ENCODE measurements at regions not wholly inside any gene's neighbourhood (a gene's known extent, or its start where the extent isn't known, plus 50 kb on each side); places are given as distances from the start of the nearest gene placed in this dataset.

DNA sequence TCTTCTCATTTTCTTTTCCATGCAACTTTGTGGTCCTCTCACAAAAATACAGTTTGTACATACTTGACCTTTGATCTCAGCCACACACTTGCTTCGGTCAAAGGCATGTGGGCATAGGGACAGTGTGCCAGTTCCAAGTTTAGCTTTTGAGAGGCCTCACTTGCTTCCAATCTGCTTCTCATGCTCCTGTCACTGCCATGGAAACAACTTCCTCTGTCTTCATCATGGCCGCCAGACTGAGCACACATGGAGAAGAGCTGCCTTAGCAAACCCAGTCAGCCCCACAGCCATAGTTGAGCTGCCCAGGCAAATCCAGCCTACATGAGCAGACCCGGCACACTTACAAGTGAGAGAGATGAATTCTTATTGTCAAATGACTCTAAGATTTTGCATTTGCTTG lies 138.2 kb upstream of the TUSC1 start (continued):
- TF ChIP-seq, protein P1, sequence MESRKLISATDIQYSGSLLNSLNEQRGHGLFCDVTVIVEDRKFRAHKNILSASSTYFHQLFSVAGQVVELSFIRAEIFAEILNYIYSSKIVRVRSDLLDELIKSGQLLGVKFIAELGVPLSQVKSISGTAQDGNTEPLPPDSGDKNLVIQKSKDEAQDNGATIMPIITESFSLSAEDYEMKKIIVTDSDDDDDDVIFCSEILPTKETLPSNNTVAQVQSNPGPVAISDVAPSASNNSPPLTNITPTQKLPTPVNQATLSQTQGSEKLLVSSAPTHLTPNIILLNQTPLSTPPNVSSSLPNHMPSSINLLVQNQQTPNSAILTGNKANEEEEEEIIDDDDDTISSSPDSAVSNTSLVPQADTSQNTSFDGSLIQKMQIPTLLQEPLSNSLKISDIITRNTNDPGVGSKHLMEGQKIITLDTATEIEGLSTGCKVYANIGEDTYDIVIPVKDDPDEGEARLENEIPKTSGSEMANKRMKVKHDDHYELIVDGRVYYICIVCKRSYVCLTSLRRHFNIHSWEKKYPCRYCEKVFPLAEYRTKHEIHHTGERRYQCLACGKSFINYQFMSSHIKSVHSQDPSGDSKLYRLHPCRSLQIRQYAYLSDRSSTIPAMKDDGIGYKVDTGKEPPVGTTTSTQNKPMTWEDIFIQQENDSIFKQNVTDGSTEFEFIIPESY (IDR thresholded peaks at IDR 0.05; ENCODE audit: borderline replicate concordance, low read depth), result no peak
- no peak for TF ChIP-seq SIN3A (IDR thresholded peaks at IDR 0.05; ENCODE audit: borderline replicate concordance, low read depth, low read length)
- TF ChIP-seq FOXM1 (IDR thresholded peaks at IDR 0.05; ENCODE audit: low read depth), result no peak
- TF ChIP-seq, protein P2, sequence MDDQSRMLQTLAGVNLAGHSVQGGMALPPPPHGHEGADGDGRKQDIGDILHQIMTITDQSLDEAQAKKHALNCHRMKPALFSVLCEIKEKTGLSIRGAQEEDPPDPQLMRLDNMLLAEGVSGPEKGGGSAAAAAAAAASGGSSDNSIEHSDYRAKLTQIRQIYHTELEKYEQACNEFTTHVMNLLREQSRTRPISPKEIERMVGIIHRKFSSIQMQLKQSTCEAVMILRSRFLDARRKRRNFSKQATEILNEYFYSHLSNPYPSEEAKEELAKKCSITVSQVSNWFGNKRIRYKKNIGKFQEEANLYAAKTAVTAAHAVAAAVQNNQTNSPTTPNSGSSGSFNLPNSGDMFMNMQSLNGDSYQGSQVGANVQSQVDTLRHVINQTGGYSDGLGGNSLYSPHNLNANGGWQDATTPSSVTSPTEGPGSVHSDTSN (IDR thresholded peaks at IDR 0.05), result no peak
- no peak for TF ChIP-seq NRF1 (IDR thresholded peaks at IDR 0.05; ENCODE audit: low read depth, low read length)
- TF ChIP-seq TCF12 (IDR thresholded peaks at IDR 0.05), result no peak

DNA sequence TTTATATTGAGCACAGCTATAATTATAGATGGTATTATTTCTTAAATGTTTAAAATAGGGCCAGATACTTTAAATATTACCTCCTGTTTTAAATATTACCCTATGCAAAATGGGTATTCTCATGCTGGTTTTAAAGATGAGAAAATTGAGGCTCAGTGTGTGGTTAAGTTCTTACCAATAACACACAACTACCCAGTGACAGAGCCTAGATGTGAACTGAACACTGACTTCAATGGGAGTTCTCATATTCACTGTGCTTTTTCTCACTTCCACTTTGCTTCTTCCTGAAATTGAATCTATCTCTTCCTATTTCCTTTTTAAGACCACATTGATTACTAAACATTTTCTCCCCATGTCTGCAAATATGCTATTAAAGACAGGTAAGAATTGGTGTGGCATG lies 135.8 kb upstream of the TUSC1 start:
- H3K9me3 ChIP-seq, result no peaks in the 10 kb centered on the region
- H3K36me3 ChIP-seq (replicated peaks in 1 of 2; ENCODE audit: control insufficient read depth in 1 of 2, insufficient read depth in 2 of 2, low read length in 1 of 2), result no peaks in the 10 kb centered on the region
- no peak overlapping the region for H3K4me2 ChIP-seq
- H3K9ac ChIP-seq, result no peak overlapping the region
- TF ChIP-seq SMC3 (IDR thresholded peaks at IDR 0.05; ENCODE audit: low read depth, low read length) (no peak), FOSL2 (IDR thresholded peaks at IDR 0.05; ENCODE audit: borderline replicate concordance, low read depth) (no peak), JUND (IDR thresholded peaks at IDR 0.05) (no peak), NFIC (IDR thresholded peaks at IDR 0.05; ENCODE audit: borderline replicate concordance) (no peak), MEF2A (IDR thresholded peaks at IDR 0.05; ENCODE audit: borderline replicate concordance, low read depth) (no peak), GATA2 (CRISPR knock-in tag; IDR thresholded peaks at IDR 0.05) (no peak), CHD2 (IDR thresholded peaks at IDR 0.05; ENCODE audit: low read length, partially characterized antibody) (no peak)
- TF ChIP-seq, protein P3, sequence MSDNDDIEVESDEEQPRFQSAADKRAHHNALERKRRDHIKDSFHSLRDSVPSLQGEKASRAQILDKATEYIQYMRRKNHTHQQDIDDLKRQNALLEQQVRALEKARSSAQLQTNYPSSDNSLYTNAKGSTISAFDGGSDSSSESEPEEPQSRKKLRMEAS (IDR thresholded peaks at IDR 0.05; ENCODE audit: low read depth), result no peak
- TF ChIP-seq, protein P4, sequence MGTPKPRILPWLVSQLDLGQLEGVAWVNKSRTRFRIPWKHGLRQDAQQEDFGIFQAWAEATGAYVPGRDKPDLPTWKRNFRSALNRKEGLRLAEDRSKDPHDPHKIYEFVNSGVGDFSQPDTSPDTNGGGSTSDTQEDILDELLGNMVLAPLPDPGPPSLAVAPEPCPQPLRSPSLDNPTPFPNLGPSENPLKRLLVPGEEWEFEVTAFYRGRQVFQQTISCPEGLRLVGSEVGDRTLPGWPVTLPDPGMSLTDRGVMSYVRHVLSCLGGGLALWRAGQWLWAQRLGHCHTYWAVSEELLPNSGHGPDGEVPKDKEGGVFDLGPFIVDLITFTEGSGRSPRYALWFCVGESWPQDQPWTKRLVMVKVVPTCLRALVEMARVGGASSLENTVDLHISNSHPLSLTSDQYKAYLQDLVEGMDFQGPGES (IDR thresholded peaks at IDR 0.05; ENCODE audit: low read depth, low read length), result no peak
- no peaks in the 10 kb centered on the region for H3K79me2 ChIP-seq (ENCODE audit: insufficient read depth)
- no peak for DNase-seq
- POLR2A ChIA-PET, result no interaction called here
- CTCF ChIA-PET, result no interaction called here
- no peaks in the 10 kb centered on the region for H3K27me3 ChIP-seq (ENCODE audit: insufficient read depth)
- no peaks in the 10 kb centered on the region for H4K20me1 ChIP-seq (ENCODE audit: insufficient read depth)
- H3F3A ChIP-seq (replicated peaks; ENCODE audit: insufficient read depth), result no peaks in the 10 kb centered on the region
- H3K4me1 ChIP-seq (ENCODE audit: control insufficient read depth in 1 of 2, insufficient read depth in 2 of 2, low read depth in 1 of 2, low read length in 1 of 2), result no peaks in the 10 kb centered on the region
- no peaks in the 10 kb centered on the region for H3K9me2 ChIP-seq
- H3K27ac ChIP-seq (ENCODE audit: low read depth in 2 of 2, low read length in 1 of 2), result no peak overlapping the region
- H3K4me3 ChIP-seq (ENCODE audit: low read depth in 2 of 2, low read length in 1 of 2), result no peak overlapping the region
- no peak overlapping the region for H2AFZ ChIP-seq (ENCODE audit: low read depth)

Data from SK-N-SH (cell line).